GM12878 (cell line): ENCODE measurements at regions not wholly inside any gene's neighbourhood (a gene's known extent, or its start where the extent isn't known, plus 50 kb on each side); places are given as distances from the start of the nearest gene placed in this dataset.

Source experiments
- ATAC-seq: fragments of 200-7000 bp; cut with Tn5 transposase; 3 replicates; pipeline ENCODE4 v1.9.1; 2020; ENCODE audit warnings: mild to moderate bottlenecking, moderate library complexity
- BruUV-seq: library from RNA; stranded (reverse); fragments of 400-500 nt; replicated peaks from 2 replicates; lab custom pipeline; 2021; lab: Mats Ljungman, UMichigan
- CTCF ChIA-PET: fragments of 300-600 bp; sonication (Branson Sonifier 250); formaldehyde crosslinking; extraction: SDS; loops from one replicate; lab custom pipeline; 2021; ENCODE audit warnings: inconsistent platforms; lab: Yijun Ruan, JAX
- POLR2A ChIA-PET: fragments of 350-600 bp; formaldehyde crosslinking; extraction: SDS; loops from one replicate; lab custom pipeline; 2021; ENCODE audit warnings: inconsistent platforms; lab: Charles Lee
- RAD21 ChIA-PET: fragments of 300-600 bp; sonication (Branson Sonifier 250); formaldehyde crosslinking; loops from one replicate; lab custom pipeline; 2023; ENCODE audit warnings: antibody characterized with exemption; ENCODE audit not compliant: unreplicated experiment; lab: Charles Lee
- SMC1A ChIA-PET: fragments of 300-600 bp; sonication (Branson Sonifier 250); formaldehyde crosslinking; loops from one replicate; lab custom pipeline; 2023; ENCODE audit not compliant: unreplicated experiment, uncharacterized antibody; lab: Charles Lee
- DNase-seq: peaks from one replicate; pipeline ENCODE4 v3.0.0-alpha.2; 2011; ENCODE audit warnings: low read depth, low spot score
- FAIRE-seq: peaks from 3 replicates; lab custom pipeline; 2011; peaks lifted over from hg19 to GRCh38; lab: Jason Lieb, UNC
- H2AFZ ChIP-seq: 2 replicates; pipeline ENCODE4 v1.6.0; 2011; ENCODE audit warnings: low read depth, low read length, control low read depth; ENCODE audit not compliant: control insufficient read depth
- H3K27ac ChIP-seq: 2 replicates; pipeline ENCODE4 v1.5.1; 2011; ENCODE audit warnings: control low read depth; ENCODE audit not compliant: control insufficient read depth, insufficient read depth
- H3K27me3 ChIP-seq, 2 experiments: replicated peaks in 1 of 2; 2 replicates each; pipeline versions ENCODE4 v1.6.0 to v1.6.1; 2011; ENCODE audit warnings: low read length in 1 of 2; ENCODE audit not compliant: control insufficient read depth in 2 of 2, insufficient read depth in 2 of 2
- H3K36me3 ChIP-seq, 2 experiments: 2 replicates each; pipeline ENCODE4 v1.5.1; 2011; ENCODE audit warnings: low read length in 1 of 2; ENCODE audit not compliant: control insufficient read depth in 2 of 2, insufficient read depth in 2 of 2
- H3K4me1 ChIP-seq: 2 replicates; pipeline ENCODE4 v1.6.1; 2011; ENCODE audit warnings: mild to moderate bottlenecking, low read length, moderate library complexity, mixed read lengths; ENCODE audit not compliant: control insufficient read depth, insufficient read depth
- H3K4me2 ChIP-seq: 2 replicates; pipeline ENCODE4 v1.6.0; 2011; ENCODE audit warnings: control low read depth; ENCODE audit not compliant: control insufficient read depth, insufficient read depth
- H3K4me3 ChIP-seq: fragments of 200-600 bp; sonication (generic); 2 replicates; pipeline ENCODE4 v1.5.1; 2016
- H3K79me2 ChIP-seq: 2 replicates; pipeline ENCODE4 v1.6.0; 2011; ENCODE audit warnings: low read length; ENCODE audit not compliant: control insufficient read depth, insufficient read depth
- H3K9ac ChIP-seq: 2 replicates; pipeline ENCODE4 v1.8.0; 2011; ENCODE audit warnings: low read length, control low read depth, mixed read lengths; ENCODE audit not compliant: control insufficient read depth, insufficient read depth
- H3K9me3 ChIP-seq: replicated peaks from 3 replicates; pipeline ENCODE4 v1.5.1; 2011; ENCODE audit warnings: mild to moderate bottlenecking, low read length; ENCODE audit not compliant: control insufficient read depth, insufficient read depth
- H4K20me1 ChIP-seq: 2 replicates; pipeline ENCODE4 v1.6.0; 2011; ENCODE audit not compliant: control insufficient read depth, insufficient read depth
- PKNOX1 ChIP-seq: fragments of 450-650 bp; IDR thresholded peaks from 2 replicates; pipeline ENCODE4 v1.6.1; 2016; ENCODE audit warnings: mild to moderate bottlenecking
- STAT3 ChIP-seq: IDR thresholded peaks from 2 replicates; pipeline ENCODE4 v1.6.1; 2011; ENCODE audit warnings: low read depth, low read length, improper control_type of control experiment
- ZBTB33 ChIP-seq: fragments of 450-650 bp; IDR thresholded peaks from 2 replicates; pipeline ENCODE4 v1.6.1; 2017; ENCODE audit warnings: mild to moderate bottlenecking
- WGBS: methylation state at CpG from one replicate; pipeline ENCODE4 v1.1.6; 2016; ENCODE audit warnings: low lambda C conversion rate; ENCODE audit not compliant: insufficient replicate concordance, insufficient coverage; ENCODE audit errors: missing lambda C conversion rate; 5-methylcytosine and 5-hydroxymethylcytosine counted together
- in situ Hi-C: fragments of 300-500 bp; cut with MboI; formaldehyde crosslinking; loops from 9 replicates; pipeline ENCODE4 v1.14.3; 2018; ENCODE audit warnings: mixed read lengths
- intact Hi-C: fragments of 100-400 bp; cut with micrococcal nuclease; formaldehyde crosslinking; loops from one replicate; pipeline ENCODE4 v1.14.2; 2022; ENCODE audit not compliant: unreplicated experiment

GRCh38 chr3:31416980-31417379 lies 115.7 kb upstream of the STT3B start:
- RAD21 ChIA-PET = no interaction called here
- H2AFZ ChIP-seq = no peak overlapping the region
- 43% methylated on average over 4 of the region's 4 CpGs for WGBS
- no peak for FAIRE-seq
- H3K36me3 ChIP-seq = no peaks in the 10 kb centered on the region
- SMC1A ChIA-PET = interaction anchor here (0.6 to 1.2 kb wide), 3 partner anchors 33 to 80 kb away, joined by 3 read pairs; no protein-coding TSS in a partner anchor
- no TSS peak for BruUV-seq
- in situ Hi-C loops (no loop called here), intact Hi-C loops (no loop called here)
- no peak overlapping the region for H3K9ac ChIP-seq
- POLR2A ChIA-PET = no interaction called here
- no peaks in the 10 kb centered on the region for H3K79me2 ChIP-seq
- peaks cover 6% of the 10 kb centered on the region; the same call in 1 of the 2 replicates for H3K4me1 ChIP-seq
- H4K20me1 ChIP-seq = no peaks in the 10 kb centered on the region
- H3K27me3 ChIP-seq = no peaks in the 10 kb centered on the region
- no peak overlapping the region for H3K4me2 ChIP-seq
- no peak for ATAC-seq
- H3K4me3 ChIP-seq = no peak overlapping the region
- no peak for TF ChIP-seq ZBTB33
- CTCF ChIA-PET = no interaction called here
- no peak overlapping the region for H3K27ac ChIP-seq
- no peak for DNase-seq
- H3K9me3 ChIP-seq = peaks cover 2% of the 10 kb centered on the region; the same call in 2 of the 3 replicates

GRCh38 chr3:31417486-31417885 lies 115.2 kb upstream of the STT3B start:
- H3K79me2 ChIP-seq = no peaks in the 10 kb centered on the region
- H3K4me2 ChIP-seq = no peak overlapping the region
- ATAC-seq = no peak
- FAIRE-seq = no peak
- RAD21 ChIA-PET = no interaction called here
- CTCF ChIA-PET = interaction anchor here (0.6 kb wide), 1 partner anchor 8 kb away, joined by 3 read pairs; no protein-coding TSS in a partner anchor
- no peaks in the 10 kb centered on the region for H3K36me3 ChIP-seq
- TF ChIP-seq PKNOX1 (peak; percentile 48; the same call in 1 of the 2 replicates), STAT3 (no peak)
- no TSS peak for BruUV-seq
- no peak for DNase-seq
- H3K27me3 ChIP-seq = no peaks in the 10 kb centered on the region
- POLR2A ChIA-PET = no interaction called here
- H3K9ac ChIP-seq = no peak overlapping the region
- no peak overlapping the region for H3K4me3 ChIP-seq
- peaks cover 2% of the 10 kb centered on the region; the same call in 2 of the 3 replicates for H3K9me3 ChIP-seq
- no peaks in the 10 kb centered on the region for H4K20me1 ChIP-seq
- no peak overlapping the region for H3K27ac ChIP-seq
- 46% methylated on average over 1 of the region's 1 CpG for WGBS
- SMC1A ChIA-PET = no interaction called here
- in situ Hi-C loops (no loop called here), intact Hi-C loops (no loop called here)
- H3K4me1 ChIP-seq = peaks cover 6% of the 10 kb centered on the region; the same call in 1 of the 2 replicates
- no peak overlapping the region for H2AFZ ChIP-seq
